Neuronal stem cell (in vitro differentiated cells): ENCODE measurements at regions not wholly inside any gene's neighbourhood (a gene's known extent, or its start where the extent isn't known, plus 50 kb on each side); places are given as distances from the start of the nearest gene placed in this dataset.
A peak's percentile ranks its signal among the peaks of the same experiment; 100 is the strongest.

Experiments used
- DNase-seq: peaks from one replicate; pipeline ENCODE4 v3.0.0-alpha.2; 2013; ENCODE audit warnings: low spot score
- H2AFZ ChIP-seq: one replicate; pipeline ENCODE4 v1.6.1; 2013; ENCODE audit warnings: mild to moderate bottlenecking, low read length, inconsistent platforms
- H2AK5ac ChIP-seq: 2 replicates; pipeline ENCODE4 v1.6.1; 2013; ENCODE audit warnings: low read depth, mild to moderate bottlenecking, inconsistent platforms, low read length, moderate library complexity, mixed read lengths
- H2BK120ac ChIP-seq: 2 replicates; pipeline ENCODE4 v1.6.1; 2013; ENCODE audit warnings: low read depth, mild to moderate bottlenecking, inconsistent platforms, low read length, moderate library complexity, mixed read lengths
- H2BK12ac ChIP-seq: one replicate; pipeline ENCODE4 v1.6.1; 2013; ENCODE audit warnings: low read length, inconsistent platforms
- H2BK15ac ChIP-seq: 2 replicates; pipeline ENCODE4 v1.6.1; 2013; ENCODE audit warnings: mild to moderate bottlenecking, low read length, inconsistent platforms, mixed read lengths
- H2BK5ac ChIP-seq: one replicate; pipeline ENCODE4 v1.6.1; 2013; ENCODE audit warnings: inconsistent platforms, mild to moderate bottlenecking, low read length, moderate library complexity
- H3K14ac ChIP-seq: one replicate; pipeline ENCODE4 v1.6.1; 2013; ENCODE audit warnings: low read length, inconsistent platforms
- H3K18ac ChIP-seq: 2 replicates; pipeline ENCODE4 v1.6.1; 2013; ENCODE audit warnings: low read length, inconsistent platforms
- H3K23ac ChIP-seq: 2 replicates; pipeline ENCODE4 v1.6.1; 2013; ENCODE audit warnings: low read depth, mild to moderate bottlenecking, mixed read lengths, low read length, inconsistent platforms; ENCODE audit not compliant: poor library complexity
- H3K27ac ChIP-seq: replicated peaks from 3 replicates; pipeline ENCODE4 v1.5.1; 2013; ENCODE audit warnings: low read length, inconsistent platforms
- H3K27me3 ChIP-seq, 3 experiments: 2 replicates each; pipeline ENCODE4 v1.6.1; 2013; ENCODE audit warnings: low read length in 3 of 3, mild to moderate bottlenecking in 2 of 3, inconsistent platforms in 1 of 3, low read depth in 1 of 3, mixed read lengths in 1 of 3, moderate library complexity in 1 of 3; ENCODE audit not compliant: control insufficient read depth in 3 of 3, insufficient read depth in 3 of 3
- H3K36me3 ChIP-seq, 2 donors: replicated peaks in 1 of 2; 2 replicates each; pipeline ENCODE4 v1.6.1; 2013; ENCODE audit warnings: low read length in 2 of 2; ENCODE audit not compliant: control insufficient read depth in 2 of 2, insufficient read depth in 2 of 2
- H3K4ac ChIP-seq: 2 replicates; pipeline ENCODE4 v1.6.1; 2013; ENCODE audit warnings: inconsistent platforms, mild to moderate bottlenecking, low read length, moderate library complexity
- H3K4me1 ChIP-seq, 2 donors: 1 replicate in 1 of 2; 2 replicates in 1 of 2; pipeline ENCODE4 v1.6.1; 2013; ENCODE audit warnings: low read length in 2 of 2, low read depth in 1 of 2; ENCODE audit not compliant: control insufficient read depth in 2 of 2, insufficient read depth in 1 of 2
- H3K4me2 ChIP-seq: one replicate; pipeline ENCODE4 v1.6.1; 2013; ENCODE audit warnings: mild to moderate bottlenecking, low read length, inconsistent platforms; ENCODE audit not compliant: insufficient read depth, poor library complexity, severe bottlenecking
- H3K4me3 ChIP-seq, 2 donors: 2 replicates each; pipeline ENCODE4 v1.5.1; 2013; ENCODE audit warnings: low read length in 2 of 2, mild to moderate bottlenecking in 2 of 2, inconsistent platforms in 1 of 2, moderate library complexity in 1 of 2
- H3K79me1 ChIP-seq: one replicate; pipeline ENCODE4 v1.6.1; 2013; ENCODE audit warnings: low read depth, mild to moderate bottlenecking, inconsistent platforms, low read length, moderate library complexity
- H3K9ac ChIP-seq: one replicate; pipeline ENCODE4 v1.6.1; 2013; ENCODE audit warnings: mild to moderate bottlenecking, low read depth, low read length, inconsistent platforms; ENCODE audit not compliant: poor library complexity
- H3K9me3 ChIP-seq, 2 donors: replicated peaks in 1 of 2; 2 replicates each; pipeline versions ENCODE3 to v1.6.1; 2013; ENCODE audit warnings: low read length in 2 of 2, mild to moderate bottlenecking in 2 of 2, inconsistent platforms in 1 of 2, low read depth in 1 of 2, mixed read lengths in 1 of 2, moderate library complexity in 1 of 2; ENCODE audit not compliant: control insufficient read depth in 2 of 2, insufficient read depth in 1 of 2
- H4K8ac ChIP-seq: one replicate; pipeline ENCODE4 v1.6.1; 2013; ENCODE audit warnings: low read depth, mild to moderate bottlenecking, inconsistent platforms, low read length, moderate library complexity
- H4K91ac ChIP-seq: one replicate; pipeline ENCODE4 v1.6.1; 2013; ENCODE audit warnings: low read length, low read depth, mild to moderate bottlenecking, inconsistent platforms; ENCODE audit not compliant: poor library complexity
- WGBS, 2 donors: extraction: QIAGEN DNeasy Blood & Tissue Kit; methylation state at CpG; one replicate each; pipeline ENCODE4 v1.1.7; 2013; ENCODE audit warnings: missing lambda C conversion rate in 2 of 2, mixed read lengths in 1 of 2; ENCODE audit not compliant: insufficient read length in 2 of 2, insufficient replicate concordance in 1 of 2; ENCODE audit errors: extremely low coverage in 2 of 2; 5-methylcytosine and 5-hydroxymethylcytosine counted together

- H3K27me3 ChIP-seq, result no peaks in the 10 kb centered on the region
- H4K8ac ChIP-seq, result no peak overlapping the region
- H2BK120ac ChIP-seq, result no peak overlapping the region
- no peak overlapping the region for H4K91ac ChIP-seq
- H3K4me2 ChIP-seq, result no peak overlapping the region
- H3K18ac ChIP-seq, result no peak overlapping the region
- H3K23ac ChIP-seq, result no peak overlapping the region
- H2BK12ac ChIP-seq, result no peak overlapping the region
- H3K79me1 ChIP-seq, result no peaks in the 10 kb centered on the region
- H3K4me1 ChIP-seq, result no peaks in the 10 kb centered on the region
- H3K4me3 ChIP-seq, result no peak overlapping the region
- no peak overlapping the region for H3K14ac ChIP-seq
- no peak overlapping the region for H2BK15ac ChIP-seq
- no peak overlapping the region for H2AFZ ChIP-seq
- H3K27ac ChIP-seq, result no peak overlapping the region
- peaks cover 0 to 3% of the 10 kb centered on the region in 2 donors for H3K9me3 ChIP-seq
- no peak overlapping the region for H2AK5ac ChIP-seq
- H3K9ac ChIP-seq, result no peak overlapping the region
- H2BK5ac ChIP-seq, result no peak overlapping the region
- H3K36me3 ChIP-seq, result no peaks in the 10 kb centered on the region
- no peak for DNase-seq
- no peak overlapping the region for H3K4ac ChIP-seq
Measured at GRCh38 chrX:46386511-46386910, 158.7 kb downstream of the ZNF674 start.

GRCh38 chrX:46383006-46383405 is 162.2 kb downstream of the ZNF674 start:
- no peak overlapping the region for H3K4me2 ChIP-seq
- H3K36me3 ChIP-seq, result no peaks in the 10 kb centered on the region
- no peak overlapping the region for H3K27ac ChIP-seq
- H3K4ac ChIP-seq, result no peak overlapping the region
- no peak overlapping the region for H4K91ac ChIP-seq
- no peaks in the 10 kb centered on the region for H3K9me3 ChIP-seq
- no peak overlapping the region for H3K23ac ChIP-seq
- DNase-seq, result no peak
- H3K27me3 ChIP-seq, result no peaks in the 10 kb centered on the region
- H3K14ac ChIP-seq, result no peak overlapping the region
- H4K8ac ChIP-seq, result no peak overlapping the region
- no peak overlapping the region for H3K4me3 ChIP-seq
- no peak overlapping the region for H2BK15ac ChIP-seq
- no CpG with 5 or more reads among the region's 2 CpGs for WGBS, 2 donors
- H3K9ac ChIP-seq, result no peak overlapping the region
- no peak overlapping the region for H2BK120ac ChIP-seq
- no peak overlapping the region for H3K18ac ChIP-seq
- no peaks in the 10 kb centered on the region for H3K79me1 ChIP-seq
- no peak overlapping the region for H2AFZ ChIP-seq
- H2BK5ac ChIP-seq, result no peak overlapping the region
- H3K4me1 ChIP-seq, result no peaks in the 10 kb centered on the region
- H2AK5ac ChIP-seq, result no peak overlapping the region
- H2BK12ac ChIP-seq, result no peak overlapping the region

- H2AK5ac ChIP-seq, result no peak overlapping the region
- H2BK12ac ChIP-seq, result no peak overlapping the region
- no peak overlapping the region for H3K27ac ChIP-seq
- H3K4ac ChIP-seq, result no peak overlapping the region
- H2BK15ac ChIP-seq, result no peak overlapping the region
- H4K8ac ChIP-seq, result no peak overlapping the region
- no peak overlapping the region for H2AFZ ChIP-seq
- H3K4me1 ChIP-seq, result no peaks in the 10 kb centered on the region
- no peak overlapping the region for H3K23ac ChIP-seq
- no peak overlapping the region for H3K18ac ChIP-seq
- H3K79me1 ChIP-seq, result no peaks in the 10 kb centered on the region
- WGBS, 2 donors, result no CpG with 5 or more reads among the region's 2 CpGs
- no peak overlapping the region for H2BK5ac ChIP-seq
- no peaks in the 10 kb centered on the region for H3K9me3 ChIP-seq
- H3K14ac ChIP-seq, result no peak overlapping the region
- H3K4me2 ChIP-seq, result no peak overlapping the region
- H3K27me3 ChIP-seq, result no peaks in the 10 kb centered on the region
- H3K4me3 ChIP-seq, result no peak overlapping the region
- H2BK120ac ChIP-seq, result no peak overlapping the region
- DNase-seq, result no peak
- H4K91ac ChIP-seq, result no peak overlapping the region
- no peak overlapping the region for H3K9ac ChIP-seq
- no peaks in the 10 kb centered on the region for H3K36me3 ChIP-seq
Measured at GRCh38 chrX:46382595-46382994, 162.6 kb downstream of the ZNF674 start.

GRCh38 chrX:46381630-46382029 is 163.6 kb downstream of the ZNF674 start:
- no peak overlapping the region for H2AFZ ChIP-seq
- H4K91ac ChIP-seq, result no peak overlapping the region
- H3K23ac ChIP-seq, result no peak overlapping the region
- H2BK12ac ChIP-seq, result no peak overlapping the region
- no peak overlapping the region for H3K4me2 ChIP-seq
- no CpG with 5 or more reads among the region's 2 CpGs for WGBS, 2 donors
- no peaks in the 10 kb centered on the region for H3K79me1 ChIP-seq
- peak; percentile 2 for DNase-seq
- no peak overlapping the region for H2BK120ac ChIP-seq
- H3K18ac ChIP-seq, result no peak overlapping the region
- H3K36me3 ChIP-seq, result no peaks in the 10 kb centered on the region
- no peaks in the 10 kb centered on the region for H3K27me3 ChIP-seq
- no peak overlapping the region for H3K27ac ChIP-seq
- H2BK5ac ChIP-seq, result no peak overlapping the region
- no peak overlapping the region for H3K9ac ChIP-seq
- H3K4me1 ChIP-seq, result no peaks in the 10 kb centered on the region
- H4K8ac ChIP-seq, result no peak overlapping the region
- no peak overlapping the region for H3K4me3 ChIP-seq
- no peak overlapping the region for H3K4ac ChIP-seq
- H2BK15ac ChIP-seq, result no peak overlapping the region
- H2AK5ac ChIP-seq, result no peak overlapping the region
- no peaks in the 10 kb centered on the region for H3K9me3 ChIP-seq
- H3K14ac ChIP-seq, result no peak overlapping the region
